HCT116 (cell line): ENCODE measurements at regions not wholly inside any gene's neighbourhood (a gene's known extent, or its start where the extent isn't known, plus 50 kb on each side); places are given as distances from the start of the nearest gene placed in this dataset.
A peak's percentile ranks its signal among the peaks of the same experiment; 100 is the strongest.

ENCODE experiments used
- EZH2 ChIP-seq: fragments of 200-600 bp; sonication (generic); IDR thresholded peaks from 2 replicates; pipeline ENCODE4 v1.6.1; 2017; ENCODE audit warnings: antibody characterized with exemption, mixed run types
- EZH2phosphoT487 ChIP-seq: fragments of 200-600 bp; IDR thresholded peaks from 2 replicates; pipeline ENCODE4 v1.6.1; 2018; ENCODE audit warnings: antibody characterized with exemption, borderline replicate concordance
- FOSL1 ChIP-seq: IDR thresholded peaks from 2 replicates; pipeline ENCODE4 v1.6.1; 2012; ENCODE audit warnings: low read depth
- POLR2A ChIP-seq: IDR thresholded peaks from 2 replicates; pipeline ENCODE4 v1.7.0; 2011; ENCODE audit warnings: borderline replicate concordance; ENCODE audit not compliant: insufficient read depth, insufficient read length; ENCODE audit errors: extremely low read depth
- POLR2AphosphoS5 ChIP-seq: IDR thresholded peaks from 2 replicates; pipeline ENCODE4 v1.6.1; 2011; ENCODE audit warnings: mild to moderate bottlenecking, low read depth, low read length, moderate library complexity
- RAD21 ChIP-seq: IDR thresholded peaks from 2 replicates; pipeline ENCODE4 v1.6.1; 2012; ENCODE audit warnings: low read depth, mild to moderate bottlenecking
- SP1 ChIP-seq: IDR thresholded peaks from 2 replicates; pipeline ENCODE4 v1.6.1; 2012; ENCODE audit warnings: low read depth
- SRF ChIP-seq: IDR thresholded peaks from 2 replicates; pipeline ENCODE4 v1.6.1; 2012; ENCODE audit warnings: low read depth
- ZNF274 ChIP-seq: fragments of 200-500 bp; sonication (Bioruptor generic); IDR thresholded peaks from 2 replicates; pipeline ENCODE4 v1.6.1; 2014; ENCODE audit warnings: mild to moderate bottlenecking, low read depth, low read length, inconsistent platforms
- TF ChIP-seq, protein P1 (sequence below): IDR thresholded peaks from 2 replicates; pipeline ENCODE4 v1.6.1; 2012
- TF ChIP-seq, protein P2 (sequence below), 3 experiments: fragments of 200-600 bp in 1 of 3; sonication (generic) in 1 of 3; IDR thresholded peaks in 2 of 3; conservative IDR thresholded peaks in 1 of 3; 2 replicates each; pipeline ENCODE4 v1.5.1; 2012 to 2017; ENCODE audit warnings: low read depth in 2 of 3, low read length in 2 of 3, antibody characterized with exemption in 1 of 3, borderline replicate concordance in 1 of 3, control low read depth in 1 of 3, mild to moderate bottlenecking in 1 of 3, mixed read lengths in 1 of 3, mixed run types in 1 of 3, moderate library complexity in 1 of 3; ENCODE audit not compliant: insufficient read depth in 1 of 3
- TF ChIP-seq, protein P3 (sequence below): IDR thresholded peaks from 2 replicates; pipeline ENCODE4 v1.6.1; 2012; ENCODE audit warnings: low read depth
- TF ChIP-seq, protein P4 (sequence below): IDR thresholded peaks from 2 replicates; pipeline ENCODE4 v1.6.1; 2012

DNA sequence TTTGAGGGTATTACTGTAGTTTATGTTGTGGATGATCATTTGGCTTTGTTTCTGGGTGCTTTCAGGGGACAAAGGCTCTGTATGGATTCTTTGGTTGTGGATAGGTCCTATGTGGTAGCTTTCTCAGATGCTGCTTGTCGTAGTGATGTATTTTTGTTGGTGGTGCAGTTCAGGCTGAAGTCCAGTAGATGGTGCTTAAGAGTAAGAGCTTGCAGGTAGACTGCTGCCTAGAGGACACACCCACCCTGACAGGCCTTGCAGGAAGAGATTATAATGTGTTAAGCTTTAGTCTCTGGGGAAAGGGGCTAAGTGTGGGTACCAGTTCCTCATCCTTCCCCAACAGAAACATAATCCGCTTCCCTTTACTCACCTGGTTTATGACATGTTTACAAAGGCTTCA lies 62.6 kb upstream of the ADGRB3 start:
- TF ChIP-seq EZH2, result no peak
- TF ChIP-seq, protein P1, sequence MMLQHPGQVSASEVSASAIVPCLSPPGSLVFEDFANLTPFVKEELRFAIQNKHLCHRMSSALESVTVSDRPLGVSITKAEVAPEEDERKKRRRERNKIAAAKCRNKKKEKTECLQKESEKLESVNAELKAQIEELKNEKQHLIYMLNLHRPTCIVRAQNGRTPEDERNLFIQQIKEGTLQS, result no peak
- TF ChIP-seq, protein P2, sequence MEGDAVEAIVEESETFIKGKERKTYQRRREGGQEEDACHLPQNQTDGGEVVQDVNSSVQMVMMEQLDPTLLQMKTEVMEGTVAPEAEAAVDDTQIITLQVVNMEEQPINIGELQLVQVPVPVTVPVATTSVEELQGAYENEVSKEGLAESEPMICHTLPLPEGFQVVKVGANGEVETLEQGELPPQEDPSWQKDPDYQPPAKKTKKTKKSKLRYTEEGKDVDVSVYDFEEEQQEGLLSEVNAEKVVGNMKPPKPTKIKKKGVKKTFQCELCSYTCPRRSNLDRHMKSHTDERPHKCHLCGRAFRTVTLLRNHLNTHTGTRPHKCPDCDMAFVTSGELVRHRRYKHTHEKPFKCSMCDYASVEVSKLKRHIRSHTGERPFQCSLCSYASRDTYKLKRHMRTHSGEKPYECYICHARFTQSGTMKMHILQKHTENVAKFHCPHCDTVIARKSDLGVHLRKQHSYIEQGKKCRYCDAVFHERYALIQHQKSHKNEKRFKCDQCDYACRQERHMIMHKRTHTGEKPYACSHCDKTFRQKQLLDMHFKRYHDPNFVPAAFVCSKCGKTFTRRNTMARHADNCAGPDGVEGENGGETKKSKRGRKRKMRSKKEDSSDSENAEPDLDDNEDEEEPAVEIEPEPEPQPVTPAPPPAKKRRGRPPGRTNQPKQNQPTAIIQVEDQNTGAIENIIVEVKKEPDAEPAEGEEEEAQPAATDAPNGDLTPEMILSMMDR (IDR thresholded peaks at IDR 0.05 in 2 of 3, conservative IDR thresholded peaks at IDR 0.05 in 1 of 3; ENCODE audit: borderline replicate concordance in 1 of 3, insufficient read depth in 1 of 3, low read depth in 2 of 3, low read length in 2 of 3), result peak in 2 of 3 experiments; percentile 36 to 41; a peak in 3 of 6 replicates
- no peak for TF ChIP-seq ZNF274
- no peak for TF ChIP-seq POLR2AphosphoS5
- TF ChIP-seq, protein P3, sequence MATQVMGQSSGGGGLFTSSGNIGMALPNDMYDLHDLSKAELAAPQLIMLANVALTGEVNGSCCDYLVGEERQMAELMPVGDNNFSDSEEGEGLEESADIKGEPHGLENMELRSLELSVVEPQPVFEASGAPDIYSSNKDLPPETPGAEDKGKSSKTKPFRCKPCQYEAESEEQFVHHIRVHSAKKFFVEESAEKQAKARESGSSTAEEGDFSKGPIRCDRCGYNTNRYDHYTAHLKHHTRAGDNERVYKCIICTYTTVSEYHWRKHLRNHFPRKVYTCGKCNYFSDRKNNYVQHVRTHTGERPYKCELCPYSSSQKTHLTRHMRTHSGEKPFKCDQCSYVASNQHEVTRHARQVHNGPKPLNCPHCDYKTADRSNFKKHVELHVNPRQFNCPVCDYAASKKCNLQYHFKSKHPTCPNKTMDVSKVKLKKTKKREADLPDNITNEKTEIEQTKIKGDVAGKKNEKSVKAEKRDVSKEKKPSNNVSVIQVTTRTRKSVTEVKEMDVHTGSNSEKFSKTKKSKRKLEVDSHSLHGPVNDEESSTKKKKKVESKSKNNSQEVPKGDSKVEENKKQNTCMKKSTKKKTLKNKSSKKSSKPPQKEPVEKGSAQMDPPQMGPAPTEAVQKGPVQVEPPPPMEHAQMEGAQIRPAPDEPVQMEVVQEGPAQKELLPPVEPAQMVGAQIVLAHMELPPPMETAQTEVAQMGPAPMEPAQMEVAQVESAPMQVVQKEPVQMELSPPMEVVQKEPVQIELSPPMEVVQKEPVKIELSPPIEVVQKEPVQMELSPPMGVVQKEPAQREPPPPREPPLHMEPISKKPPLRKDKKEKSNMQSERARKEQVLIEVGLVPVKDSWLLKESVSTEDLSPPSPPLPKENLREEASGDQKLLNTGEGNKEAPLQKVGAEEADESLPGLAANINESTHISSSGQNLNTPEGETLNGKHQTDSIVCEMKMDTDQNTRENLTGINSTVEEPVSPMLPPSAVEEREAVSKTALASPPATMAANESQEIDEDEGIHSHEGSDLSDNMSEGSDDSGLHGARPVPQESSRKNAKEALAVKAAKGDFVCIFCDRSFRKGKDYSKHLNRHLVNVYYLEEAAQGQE, result no peak
- no peak for TF ChIP-seq SRF
- no peak for TF ChIP-seq FOSL1
- TF ChIP-seq POLR2A, result no peak
- TF ChIP-seq, protein P4, sequence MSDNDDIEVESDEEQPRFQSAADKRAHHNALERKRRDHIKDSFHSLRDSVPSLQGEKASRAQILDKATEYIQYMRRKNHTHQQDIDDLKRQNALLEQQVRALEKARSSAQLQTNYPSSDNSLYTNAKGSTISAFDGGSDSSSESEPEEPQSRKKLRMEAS, result no peak
- no peak; the same call in 1 of the 2 replicates for TF ChIP-seq RAD21
- TF ChIP-seq EZH2phosphoT487, result no peak
- TF ChIP-seq SP1, result no peak
